SKM-1 treated with dmso at 0.1 percent for 144 hours (cell line): ENCODE measurements at regions not wholly inside any gene's neighbourhood (a gene's known extent, or its start where the extent isn't known, plus 50 kb on each side); places are given as distances from the start of the nearest gene placed in this dataset.

Source experiments
- DNase-seq: peaks from one replicate; lab custom pipeline; 2025; ENCODE audit not compliant: unreplicated experiment; lab: John Stamatoyannopoulos, UW

- no peak for DNase-seq
These were observed 49.9 kb upstream of the MAFB start for GRCh38 chr20:40738976-40739375.

- no peak for DNase-seq
These were observed 50.8 kb upstream of the MAFB start for GRCh38 chr20:40739841-40740240.

GRCh38 chr20:40741507-40742106 lies 52.6 kb upstream of the MAFB start:
- DNase-seq, result peak; percentile 25

- no peak for DNase-seq
These were observed 54.2 kb upstream of the MAFB start for GRCh38 chr20:40743141-40743775.

GRCh38 chr20:40744072-40744817 lies 55.2 kb upstream of the MAFB start:
- DNase-seq, result no peak

GRCh38 chr20:40744818-40745175 lies 55.8 kb upstream of the MAFB start:
- DNase-seq, result no peak

GRCh38 chr20:40746251-40746650 lies 57.2 kb upstream of the MAFB start:
- no peak for DNase-seq

- no peak for DNase-seq
These were observed 59.1 kb upstream of the MAFB start for GRCh38 chr20:40748182-40748581.

GRCh38 chr20:40749985-40750506 lies 61.0 kb upstream of the MAFB start:
- DNase-seq, result no peak

GRCh38 chr20:40750541-40751035 lies 61.6 kb upstream of the MAFB start:
- DNase-seq, result no peak

GRCh38 chr20:40753472-40753871 lies 64.4 kb upstream of the MAFB start:
- no peak for DNase-seq

- DNase-seq, result no peak
These were observed 65.4 kb upstream of the MAFB start for GRCh38 chr20:40754339-40754943.

- DNase-seq, result no peak
These were observed 68.1 kb upstream of the MAFB start for GRCh38 chr20:40757087-40757486.

- no peak for DNase-seq
These were observed 69.8 kb upstream of the MAFB start for GRCh38 chr20:40758790-40759189.

- DNase-seq, result no peak
These were observed 71.4 kb upstream of the MAFB start for GRCh38 chr20:40760399-40760798.

GRCh38 chr20:40763646-40764295 lies 74.7 kb upstream of the MAFB start:
- no peak for DNase-seq

GRCh38 chr20:40765814-40766480 lies 76.9 kb upstream of the MAFB start:
- DNase-seq, result no peak

GRCh38 chr20:40766790-40767614 lies 78.0 kb upstream of the MAFB start:
- DNase-seq, result no peak

- DNase-seq, result no peak
These were observed 78.5 kb upstream of the MAFB start for GRCh38 chr20:40767615-40767924.

GRCh38 chr20:40768105-40768504 lies 79.1 kb upstream of the MAFB start:
- DNase-seq, result no peak
